Spleen (tissue), 7 donors: ENCODE measurements at regions not wholly inside any gene's neighbourhood (a gene's known extent, or its start where the extent isn't known, plus 50 kb on each side); places are given as distances from the start of the nearest gene placed in this dataset.
"Not testable (repeated sequence)": the region's sequence is repeated elsewhere in the genome, so short reads cannot be mapped to it uniquely, and the experiment has no call there.

Experiments used
- CTCF ChIP-seq, 11 experiments: fragments of 200-600 bp in 7 of 11; fragments of 450-650 bp in 4 of 11; sonication (generic) in 4 of 11; IDR thresholded peaks in 8 of 11; conservative IDR thresholded peaks in 3 of 11; 1 replicate in 7 of 11; 2 replicates in 4 of 11; pipeline versions ENCODE4 v1.4.0 to v1.8.0; 2016 to 2021; ENCODE audit warnings: antibody characterized with exemption in 11 of 11, inconsistent platforms in 4 of 11, mild to moderate bottlenecking in 1 of 11
- POLR2A ChIP-seq, 3 donors: fragments of 450-650 bp; IDR thresholded peaks; one replicate each; pipeline ENCODE4 v1.5.1; 2017; ENCODE audit warnings: antibody characterized with exemption in 3 of 3, mild to moderate bottlenecking in 1 of 3
- POLR2AphosphoS5 ChIP-seq, 3 donors: sonication (generic); formaldehyde crosslinking; IDR thresholded peaks; one replicate each; pipeline ENCODE4 v1.5.1; 2017; ENCODE audit warnings: antibody characterized with exemption in 3 of 3
- donor health status: DM: no; HTN: no; CAD: no; lungs with moderate emphysema.
- donor health status: DM: no; HTN: no; CAD: no.
- donor health status: DM: no; HTN: no; CAD: no.

GRCh38 chr1:65654526-65654925, 138.2 kb upstream of the PDE4B start:
- not testable (repeated sequence) for TF ChIP-seq POLR2A (IDR thresholded peaks at IDR 0.05); CTCF (IDR thresholded peaks at IDR 0.05 in 8 of 11, conservative IDR thresholded peaks at IDR 0.05 in 3 of 11); POLR2AphosphoS5 (IDR thresholded peaks at IDR 0.05)
